NCI-H146 (cell line): ENCODE measurements at regions not wholly inside any gene's neighbourhood (a gene's known extent, or its start where the extent isn't known, plus 50 kb on each side); places are given as distances from the start of the nearest gene placed in this dataset.
"Not testable (repeated sequence)": the region's sequence is repeated elsewhere in the genome, so short reads cannot be mapped to it uniquely, and the experiment has no call there.

Source experiments
- DNase-seq: peaks from one replicate; lab custom pipeline; 2025; lab: John Stamatoyannopoulos, UW

GRCh38 chr1:48084826-48085225, 87.6 kb upstream of the TRABD2B start:
- no peak for DNase-seq

- DNase-seq, result no peak
These were observed 85.2 kb upstream of the TRABD2B start for GRCh38 chr1:48082271-48082962.

GRCh38 chr1:48080331-48081255, 83.4 kb upstream of the TRABD2B start:
- DNase-seq, result no peak

- no peak for DNase-seq
These were observed 81.9 kb upstream of the TRABD2B start for GRCh38 chr1:48079096-48079495.

GRCh38 chr1:48077795-48078222, 80.6 kb upstream of the TRABD2B start:
- no peak for DNase-seq

GRCh38 chr1:48076017-48076416, 78.8 kb upstream of the TRABD2B start:
- DNase-seq, result no peak

GRCh38 chr1:48073798-48074530, 76.8 kb upstream of the TRABD2B start:
- DNase-seq, result no peak

GRCh38 chr1:48071513-48071912, 74.3 kb upstream of the TRABD2B start:
- DNase-seq, result no peak

- DNase-seq, result no peak
These were observed 73.2 kb upstream of the TRABD2B start for GRCh38 chr1:48070396-48070750.

- DNase-seq, result no peak
These were observed 72.6 kb upstream of the TRABD2B start for GRCh38 chr1:48069662-48070395.

- no peak for DNase-seq
These were observed 71.0 kb upstream of the TRABD2B start for GRCh38 chr1:48068206-48068605.

- DNase-seq, result no peak
These were observed 69.8 kb upstream of the TRABD2B start for GRCh38 chr1:48066936-48067335.

- not testable (repeated sequence) for DNase-seq
These were observed 67.5 kb upstream of the TRABD2B start for GRCh38 chr1:48064693-48065092.

GRCh38 chr1:48062353-48062752, 65.2 kb upstream of the TRABD2B start:
- no peak for DNase-seq

GRCh38 chr1:48061162-48062136, 64.3 kb upstream of the TRABD2B start:
- no peak for DNase-seq

GRCh38 chr1:48059289-48059688, 62.1 kb upstream of the TRABD2B start:
- no peak for DNase-seq

GRCh38 chr1:48058135-48059025, 61.2 kb upstream of the TRABD2B start:
- DNase-seq, result no peak

GRCh38 chr1:48057249-48057648, 60.1 kb upstream of the TRABD2B start:
- no peak for DNase-seq

GRCh38 chr1:48055876-48056764, 58.9 kb upstream of the TRABD2B start:
- peak; percentile 15 for DNase-seq
